BLaER1 treated with 17β-estradiol and CSF1 and Interleukin-3, amounts not matched to agents 10 nM and 100 nM (cell line): ENCODE measurements at regions not wholly inside any gene's neighbourhood (a gene's known extent, or its start where the extent isn't known, plus 50 kb on each side); places are given as distances from the start of the nearest gene placed in this dataset.

Experiments used
- H3K27ac ChIP-seq, 11 experiments: shearing (Covaris generic); formaldehyde crosslinking; 2 replicates each; pipeline ENCODE4 v1.8.1; 2022
- H3K27me3 ChIP-seq, 11 experiments: shearing (Covaris generic); formaldehyde crosslinking; 2 replicates each; pipeline ENCODE4 v1.8.1; 2022
- H3K36me3 ChIP-seq, 11 experiments: shearing (Covaris generic); formaldehyde crosslinking; 2 replicates each; pipeline ENCODE4 v1.8.1; 2022
- H3K4me1 ChIP-seq, 10 experiments: shearing (Covaris generic); formaldehyde crosslinking; 2 replicates each; pipeline ENCODE4 v1.8.1; 2022
- H3K4me2 ChIP-seq, 11 experiments: shearing (Covaris generic); formaldehyde crosslinking; 2 replicates each; pipeline ENCODE4 v1.8.1; 2022
- H3K4me3 ChIP-seq, 10 experiments: shearing (Covaris generic); formaldehyde crosslinking; 2 replicates each; pipeline ENCODE4 v1.8.1; 2022
- H3K9ac ChIP-seq, 11 experiments: shearing (Covaris generic); formaldehyde crosslinking; 2 replicates each; pipeline ENCODE4 v1.8.1; 2022
- H3K9me3 ChIP-seq, 11 experiments: shearing (Covaris generic); formaldehyde crosslinking; replicated peaks in 1 of 11; 2 replicates each; pipeline ENCODE4 v1.8.1; 2022
- H4K20me1 ChIP-seq, 11 experiments: shearing (Covaris generic); formaldehyde crosslinking; 2 replicates each; pipeline ENCODE4 v1.8.1; 2022
- Cebpa-rat ChIP-seq, 11 experiments: shearing (Covaris generic); IDR thresholded peaks; 2 replicates each; pipeline ENCODE4 v1.8.1; 2022

GRCh38 chr11:134802598-134802997, 390.6 kb upstream of the B3GAT1 start:
- Histone ChIP-seq H3K4me3 (no peak overlapping the region), H3K27me3 (no peaks in the 10 kb centered on the region), H3K4me1 (peaks cover 5 to 19% (median 11%) of the 10 kb centered on the region in 10 experiments; a peak in 16 of 20 replicates), H3K9me3 (no peaks in the 10 kb centered on the region), H3K36me3 (no peaks in the 10 kb centered on the region), H3K27ac (no peak overlapping the region), H4K20me1 (no peaks in the 10 kb centered on the region), H3K4me2 (no peak overlapping the region), H3K9ac (no peak overlapping the region)
- no peak for TF ChIP-seq Cebpa-rat (IDR thresholded peaks at IDR 0.05)

GRCh38 chr11:134802116-134802515, 390.1 kb upstream of the B3GAT1 start:
- H3K9ac ChIP-seq, result no peak overlapping the region

DNA sequence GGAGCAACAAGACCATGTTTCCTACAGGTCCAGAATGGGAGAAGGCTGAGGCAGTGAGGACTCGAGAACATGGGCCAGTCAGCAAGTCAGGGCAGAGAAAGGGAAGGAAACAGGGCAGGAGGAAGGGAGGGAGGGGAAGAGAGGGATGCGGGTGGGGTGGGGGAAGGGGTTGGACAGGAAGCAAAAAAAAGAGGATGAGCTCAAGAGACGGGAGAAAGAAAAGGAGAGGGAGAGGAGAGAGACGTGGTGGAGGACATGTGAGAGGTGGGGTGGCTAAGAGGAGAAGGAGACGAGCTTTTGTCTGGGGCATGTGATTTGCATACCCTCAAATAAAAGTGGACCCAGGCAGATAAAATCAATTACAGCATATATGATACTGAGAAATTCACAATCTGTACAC, 389.5 kb upstream of the B3GAT1 start:
- no peak overlapping the region for H3K27ac ChIP-seq
- no peak overlapping the region for H3K9ac ChIP-seq
- no peaks in the 10 kb centered on the region for H3K36me3 ChIP-seq
- TF ChIP-seq Cebpa-rat (IDR thresholded peaks at IDR 0.05), result no peak
- peaks cover 5 to 19% (median 11%) of the 10 kb centered on the region in 10 experiments; a peak in 16 of 20 replicates for H3K4me1 ChIP-seq
- H3K4me2 ChIP-seq, result peak overlapping the region in 10 of 11 experiments; percentile 28 to 67 (median 48); a peak in 15 of 22 replicates
- no peak overlapping the region for H3K4me3 ChIP-seq
- H3K9me3 ChIP-seq, result no peaks in the 10 kb centered on the region
- no peaks in the 10 kb centered on the region for H4K20me1 ChIP-seq
- H3K27me3 ChIP-seq, result no peaks in the 10 kb centered on the region

More at GRCh38 chr11:134802116-134802515, 390.1 kb upstream of the B3GAT1 start:
- no peaks in the 10 kb centered on the region for H4K20me1 ChIP-seq
- H3K36me3 ChIP-seq, result no peaks in the 10 kb centered on the region
- no peak for TF ChIP-seq Cebpa-rat (IDR thresholded peaks at IDR 0.05)
- H3K4me1 ChIP-seq, result peaks cover 5 to 19% (median 11%) of the 10 kb centered on the region in 10 experiments; a peak in 16 of 20 replicates
- peak overlapping the region in 4 of 11 experiments; percentile 37 to 67 (median 56); a peak in 5 of 22 replicates for H3K4me2 ChIP-seq
- H3K9me3 ChIP-seq, result no peaks in the 10 kb centered on the region
- no peak overlapping the region for H3K4me3 ChIP-seq
- H3K27ac ChIP-seq, result no peak overlapping the region
- no peaks in the 10 kb centered on the region for H3K27me3 ChIP-seq

DNA sequence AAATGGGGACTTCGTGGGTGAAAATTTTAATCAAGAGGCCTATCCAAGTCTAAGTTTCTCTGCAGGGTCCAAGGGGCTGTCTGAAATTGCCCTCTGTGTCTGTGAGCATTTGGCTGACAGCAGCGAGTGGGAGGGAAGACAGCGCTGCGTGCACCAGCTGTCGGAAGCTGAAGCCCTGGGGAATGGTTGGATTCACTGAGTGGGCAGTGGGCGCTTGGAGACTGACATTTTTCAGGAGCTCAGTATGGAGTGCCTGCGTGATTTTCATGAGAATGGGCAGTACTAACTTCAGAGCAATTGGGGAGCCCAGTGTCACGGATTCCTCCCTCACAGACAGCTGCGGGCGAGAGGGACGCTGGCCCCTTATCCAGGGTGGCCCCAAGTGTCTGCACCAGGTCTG, 388.8 kb upstream of the B3GAT1 start:
- Histone ChIP-seq H3K4me2 (peak overlapping the region in 9 of 11 experiments; percentile 28 to 67 (median 48); a peak in 12 of 22 replicates), H3K9me3 (no peaks in the 10 kb centered on the region), H4K20me1 (no peaks in the 10 kb centered on the region), H3K4me1 (peaks cover 5 to 19% (median 11%) of the 10 kb centered on the region in 10 experiments; a peak in 16 of 20 replicates), H3K36me3 (no peaks in the 10 kb centered on the region), H3K27me3 (no peaks in the 10 kb centered on the region), H3K27ac (no peak overlapping the region), H3K9ac (no peak overlapping the region), H3K4me3 (no peak overlapping the region)
- TF ChIP-seq Cebpa-rat (IDR thresholded peaks at IDR 0.05), result no peak

DNA sequence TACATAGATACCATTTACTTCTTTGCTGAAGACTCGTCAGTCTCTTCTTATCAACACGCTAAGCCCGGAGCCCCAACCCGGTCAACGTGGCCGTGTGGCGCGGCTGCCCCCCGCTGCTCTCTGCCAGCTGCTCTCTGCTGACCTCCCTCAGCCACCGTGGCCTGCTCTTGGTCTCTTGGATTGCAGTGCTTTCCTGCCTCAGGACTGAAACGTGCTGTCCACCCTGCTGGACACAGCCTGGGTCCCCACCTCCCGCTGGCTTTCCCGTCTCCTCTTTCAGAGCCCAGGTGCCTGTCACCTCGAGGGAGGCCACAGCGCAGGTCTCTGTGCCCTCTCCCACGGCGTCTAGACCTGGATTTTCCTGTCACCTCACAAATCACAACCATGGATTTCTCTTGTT, 388.1 kb upstream of the B3GAT1 start:
- Histone ChIP-seq H4K20me1 (no peaks in the 10 kb centered on the region), H3K36me3 (no peaks in the 10 kb centered on the region), H3K4me1 (peaks cover 5 to 19% (median 11%) of the 10 kb centered on the region in 10 experiments; a peak in 16 of 20 replicates), H3K27me3 (no peaks in the 10 kb centered on the region), H3K27ac (no peak overlapping the region), H3K4me3 (no peak overlapping the region), H3K9ac (no peak overlapping the region), H3K9me3 (no peaks in the 10 kb centered on the region), H3K4me2 (no peak overlapping the region)
- no peak for TF ChIP-seq Cebpa-rat (IDR thresholded peaks at IDR 0.05)

GRCh38 chr11:134799386-134799785, 387.3 kb upstream of the B3GAT1 start:
- TF ChIP-seq Cebpa-rat (IDR thresholded peaks at IDR 0.05), result no peak

GRCh38 chr11:134797411-134798089, 385.5 kb upstream of the B3GAT1 start:
- Histone ChIP-seq H3K9ac (no peak overlapping the region), H3K9me3 (no peaks in the 10 kb centered on the region), H3K4me2 (no peak overlapping the region), H3K4me3 (no peak overlapping the region), H3K27me3 (no peaks in the 10 kb centered on the region), H4K20me1 (no peaks in the 10 kb centered on the region), H3K36me3 (no peaks in the 10 kb centered on the region), H3K27ac (no peak overlapping the region), H3K4me1 (peaks cover 5 to 19% (median 11%) of the 10 kb centered on the region in 10 experiments; a peak in 16 of 20 replicates)
- TF ChIP-seq Cebpa-rat (IDR thresholded peaks at IDR 0.05), result 0 out of 22 replicates have a peak, but pooled peaks of 1 of the 11 experiments have one; percentile 34

More at GRCh38 chr11:134799386-134799785, 387.3 kb upstream of the B3GAT1 start:
- Histone ChIP-seq H3K4me2 (no peak overlapping the region), H3K4me1 (peaks cover 5 to 19% (median 11%) of the 10 kb centered on the region in 10 experiments; a peak in 16 of 20 replicates), H3K4me3 (no peak overlapping the region), H3K9me3 (no peaks in the 10 kb centered on the region), H3K27me3 (no peaks in the 10 kb centered on the region), H3K9ac (no peak overlapping the region), H3K27ac (no peak overlapping the region), H3K36me3 (no peaks in the 10 kb centered on the region), H4K20me1 (no peaks in the 10 kb centered on the region)

DNA sequence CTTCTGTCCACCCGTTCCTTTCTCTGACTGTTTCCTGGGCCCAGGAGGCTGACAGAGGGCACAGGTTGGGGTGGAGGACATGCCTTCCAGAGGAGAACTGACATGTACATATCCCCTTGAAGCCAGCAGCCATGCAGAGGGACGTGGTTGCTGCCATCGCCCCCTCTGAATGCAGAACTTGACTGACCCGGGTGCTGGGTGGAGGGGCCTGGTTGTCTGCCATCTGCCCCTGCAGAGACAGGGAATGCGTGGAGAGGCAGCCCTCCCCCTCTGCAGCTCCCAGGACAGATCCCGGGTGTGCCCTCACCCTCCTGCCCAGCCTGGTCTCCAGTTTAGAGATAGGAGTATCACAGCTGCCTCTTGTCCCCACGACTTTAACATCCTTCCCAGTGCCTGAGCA, 383.0 kb upstream of the B3GAT1 start:
- H3K4me2 ChIP-seq, result no peak overlapping the region
- H4K20me1 ChIP-seq, result no peaks in the 10 kb centered on the region
- H3K27ac ChIP-seq, result no peak overlapping the region
- no peaks in the 10 kb centered on the region for H3K4me1 ChIP-seq
- no peaks in the 10 kb centered on the region for H3K27me3 ChIP-seq
- TF ChIP-seq Cebpa-rat (IDR thresholded peaks at IDR 0.05), result no peak
- H3K4me3 ChIP-seq, result no peak overlapping the region
- H3K9me3 ChIP-seq, result no peaks in the 10 kb centered on the region
- no peak overlapping the region for H3K9ac ChIP-seq
- H3K36me3 ChIP-seq, result no peaks in the 10 kb centered on the region

- H3K4me1 ChIP-seq, result no peaks in the 10 kb centered on the region
- no peak overlapping the region for H3K4me2 ChIP-seq
- no peaks in the 10 kb centered on the region for H3K27me3 ChIP-seq
- no peak for TF ChIP-seq Cebpa-rat (IDR thresholded peaks at IDR 0.05)
- H3K4me3 ChIP-seq, result no peak overlapping the region
- H3K27ac ChIP-seq, result no peak overlapping the region
- no peaks in the 10 kb centered on the region for H4K20me1 ChIP-seq
- H3K9ac ChIP-seq, result no peak overlapping the region
- H3K36me3 ChIP-seq, result no peaks in the 10 kb centered on the region
- no peaks in the 10 kb centered on the region for H3K9me3 ChIP-seq
Observed at GRCh38 chr11:134794192-134794591, 382.1 kb upstream of the B3GAT1 start.

DNA sequence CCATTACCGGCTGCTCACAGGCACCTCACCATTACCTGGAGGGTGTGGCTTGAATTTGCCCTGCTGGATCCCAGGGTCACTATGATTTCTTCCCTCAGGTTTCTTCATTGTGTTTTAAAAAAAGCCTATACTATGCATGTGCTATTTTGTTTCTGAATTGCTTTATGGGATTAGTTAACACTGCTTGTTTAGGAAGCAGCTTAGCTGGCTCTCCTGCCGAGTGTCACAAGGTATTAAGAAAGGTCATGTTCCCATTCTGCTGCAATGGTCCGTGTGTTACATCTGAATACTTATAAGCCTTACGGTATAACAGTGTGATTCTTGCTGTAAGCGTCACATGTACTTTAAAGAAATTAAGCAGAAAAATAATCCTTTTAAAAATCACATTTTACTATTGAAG, 380.6 kb upstream of the B3GAT1 start:
- TF ChIP-seq Cebpa-rat (IDR thresholded peaks at IDR 0.05), result no peak

More for the DNA sequence above, 380.6 kb upstream of the B3GAT1 start:
- Histone ChIP-seq H3K27me3 (no peaks in the 10 kb centered on the region), H3K9me3 (no peaks in the 10 kb centered on the region), H3K4me2 (no peak overlapping the region), H3K4me1 (no peaks in the 10 kb centered on the region), H3K36me3 (no peaks in the 10 kb centered on the region), H3K9ac (no peak overlapping the region), H3K27ac (no peak overlapping the region), H3K4me3 (no peak overlapping the region), H4K20me1 (no peaks in the 10 kb centered on the region)
